ENCODE measurements at regions not wholly inside any gene's neighbourhood (a gene's known extent, or its start where the extent isn't known, plus 50 kb on each side); places are given as distances from the start of the nearest gene placed in this dataset.

GRCh38 chr10:121658611-121659010, 60.4 kb upstream of the FGFR2 start:
- no peak for FAIRE-seq
- CTCF ChIA-PET, result interaction anchor here (0.7 kb wide), 2 partner anchors 24 to 34 kb away, joined by 3 to 5 read pairs; no protein-coding TSS in a partner anchor
- H3K4me3 ChIP-seq, result no peak overlapping the region
- no peak overlapping the region for H3K27ac ChIP-seq
- H3K9me3 ChIP-seq, result no peaks in the 10 kb centered on the region
- 22% methylated on average over 3 of the region's 3 CpGs for WGBS (ENCODE audit: missing lambda C conversion rate)
- POLR2A ChIA-PET, result no interaction called here
- no peak for TF ChIP-seq TFCP2L1 (CRISPR knock-in tag; IDR thresholded peaks at IDR 0.05)
- TF ChIP-seq POLR2AphosphoS2 (conservative IDR thresholded peaks at IDR 0.05; ENCODE audit: low read length), result no peak
- no peak for TF ChIP-seq RFX5 (IDR thresholded peaks at IDR 0.05)
- TF ChIP-seq ESRRA (IDR thresholded peaks at IDR 0.05; ENCODE audit: borderline replicate concordance, low read length), result no peak
- TF ChIP-seq HOXB5 (CRISPR knock-in tag; IDR thresholded peaks at IDR 0.05), result no peak
- no peak for TF ChIP-seq JUN (IDR thresholded peaks at IDR 0.05)
- TF ChIP-seq CHD4 (IDR thresholded peaks at IDR 0.05; ENCODE audit: borderline replicate concordance), result no peak
- no peak for TF ChIP-seq MAFK (IDR thresholded peaks at IDR 0.05; ENCODE audit: partially characterized antibody)
- no peak for TF ChIP-seq NPAS2 (CRISPR knock-in tag; IDR thresholded peaks at IDR 0.05; ENCODE audit: borderline replicate concordance)
- no peak for TF ChIP-seq FOSL2 (IDR thresholded peaks at IDR 0.05)
- no peak for TF ChIP-seq FOSL2 (CRISPR knock-in tag; IDR thresholded peaks at IDR 0.05)
- no peak for TF ChIP-seq HDAC2 (IDR thresholded peaks at IDR 0.05)
- TF ChIP-seq MAZ (IDR thresholded peaks at IDR 0.05; ENCODE audit: borderline replicate concordance, low read depth, low read length), result no peak
- TF ChIP-seq PBX3 (IDR thresholded peaks at IDR 0.05), result no peak
- TF ChIP-seq FOXS1 (CRISPR knock-in tag; IDR thresholded peaks at IDR 0.05), result no peak
- no peak for ATAC-seq
- no peak for DNase-seq (ENCODE audit: low read depth in 1 of 2, low spot score in 1 of 2)
- H3K4me1 ChIP-seq, result no peaks in the 10 kb centered on the region
- H3K4me2 ChIP-seq, result no peak overlapping the region

GRCh38 chr10:121658111-121658510, 59.9 kb upstream of the FGFR2 start:
- no peak for DNase-seq (ENCODE audit: low read depth in 1 of 2, low spot score in 1 of 2)
- no peak for FAIRE-seq
- CTCF ChIA-PET, result interaction anchor here (1.0 kb wide), 1 partner anchor 76 kb away, joined by 4 read pairs; no protein-coding TSS in a partner anchor
- WGBS (ENCODE audit: missing lambda C conversion rate), result 35% methylated on average over 5 of the region's 5 CpGs
- POLR2A ChIA-PET, result no interaction called here
- no peak overlapping the region for H3K4me2 ChIP-seq
- no peak overlapping the region for H3K4me3 ChIP-seq
- no peaks in the 10 kb centered on the region for H3K4me1 ChIP-seq
- H3K9me3 ChIP-seq, result no peaks in the 10 kb centered on the region
- no peak for ATAC-seq
- no peak overlapping the region for H3K27ac ChIP-seq
- TF ChIP-seq MAFK (IDR thresholded peaks at IDR 0.05; ENCODE audit: partially characterized antibody), result no peak
- no peak for TF ChIP-seq CTCF (IDR thresholded peaks at IDR 0.05)
- no peak for TF ChIP-seq CBX2 (IDR thresholded peaks at IDR 0.05; ENCODE audit: borderline replicate concordance, low read depth)
- TF ChIP-seq SMC3 (IDR thresholded peaks at IDR 0.05), result no peak
- no peak for TF ChIP-seq FOSB (CRISPR knock-in tag; IDR thresholded peaks at IDR 0.05)
- TF ChIP-seq TP53 (CRISPR knock-in tag; IDR thresholded peaks at IDR 0.05), result no peak
- no peak for TF ChIP-seq HOXA7 (CRISPR knock-in tag; IDR thresholded peaks at IDR 0.05)
- no peak for TF ChIP-seq NFE2L2 (conservative IDR thresholded peaks at IDR 0.05; ENCODE audit: low read length)
- TF ChIP-seq ELK1 (IDR thresholded peaks at IDR 0.05; ENCODE audit: low read depth, low read length), result no peak
- TF ChIP-seq KDM1A (IDR thresholded peaks at IDR 0.05; ENCODE audit: low read depth), result no peak
- TF ChIP-seq ZC3H11A (IDR thresholded peaks at IDR 0.05), result no peak
- TF ChIP-seq E2F6 (IDR thresholded peaks at IDR 0.05; ENCODE audit: borderline replicate concordance, low read depth), result no peak
- TF ChIP-seq GATA3 (IDR thresholded peaks at IDR 0.05; ENCODE audit: borderline replicate concordance), result no peak
- TF ChIP-seq RFX5 (IDR thresholded peaks at IDR 0.05), result no peak
- TF ChIP-seq JUNB (IDR thresholded peaks at IDR 0.05), result no peak
- no peak for TF ChIP-seq CHD4 (IDR thresholded peaks at IDR 0.05; ENCODE audit: borderline replicate concordance)
- TF ChIP-seq HOXB13 (CRISPR knock-in tag; IDR thresholded peaks at IDR 0.05; ENCODE audit: low read depth), result no peak
- TF ChIP-seq RAD21 (conservative IDR thresholded peaks at IDR 0.05 in 1 of 2, IDR thresholded peaks at IDR 0.05 in 1 of 2), result no peak
- TF ChIP-seq PBX3 (IDR thresholded peaks at IDR 0.05), result no peak

Data from A549 (cell line).